ENCODE measurements at regions not wholly inside any gene's neighbourhood (a gene's known extent, or its start where the extent isn't known, plus 50 kb on each side); places are given as distances from the start of the nearest gene placed in this dataset.
"Not testable (repeated sequence)": the region's sequence is repeated elsewhere in the genome, so short reads cannot be mapped to it uniquely, and the experiment has no call there.

DNA sequence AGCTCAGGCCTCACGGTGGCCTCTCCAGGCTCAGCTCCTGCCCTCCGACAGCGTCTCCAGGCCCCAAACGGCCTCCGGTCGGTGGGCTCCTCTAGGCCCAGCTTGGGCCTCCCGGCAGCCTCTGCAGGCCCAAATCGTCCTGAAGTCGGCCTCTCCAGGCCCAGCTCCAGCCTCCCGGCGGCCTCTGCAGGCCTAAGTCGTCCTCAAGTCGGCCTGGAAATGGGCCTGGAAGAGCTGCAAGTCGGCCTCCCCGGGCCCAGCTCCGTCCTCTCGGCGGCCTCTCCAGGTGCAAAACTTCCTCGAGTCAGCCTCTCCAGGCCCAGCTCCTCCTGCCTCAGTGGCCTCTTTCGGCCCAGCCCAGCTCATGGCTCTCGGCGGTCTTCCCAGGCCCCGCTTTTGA is 156.2 kb upstream of the CDK13 start:
- H3K36me3 Mint-ChIP-seq (ENCODE audit: insufficient read depth in 1 of 3, low read depth in 3 of 3), result peaks cover 8 to 20% (median 11%) of the 10 kb centered on the region in 3 experiments
- not testable (repeated sequence) for H2AK5ac ChIP-seq (ENCODE audit: insufficient read length, low read length); DNase-seq; H3K23ac ChIP-seq (ENCODE audit: insufficient read length, low read depth, low read length); H2BK15ac ChIP-seq (ENCODE audit: low read depth, low read length); H3K27ac ChIP-seq (ENCODE audit: insufficient read length, low read depth, low read length); H2AFZ ChIP-seq (ENCODE audit: low read length); H2BK120ac ChIP-seq (ENCODE audit: low read depth, low read length, poor library complexity, severe bottlenecking); H3K9ac ChIP-seq (ENCODE audit: extremely low read depth, insufficient read length, low read length); H3K18ac ChIP-seq (ENCODE audit: insufficient read length, low read depth, low read length); H3K9me3 Mint-ChIP-seq; H2BK12ac ChIP-seq (ENCODE audit: insufficient read length, low read depth, low read length); H3K27me3 Mint-ChIP-seq (ENCODE audit: low read depth); H2BK20ac ChIP-seq (ENCODE audit: low read depth, low read length, poor library complexity, severe bottlenecking); H3K4me1 Mint-ChIP-seq; H3K4ac ChIP-seq (ENCODE audit: low read depth, low read length); H4K20me1 ChIP-seq (ENCODE audit: control insufficient read depth, insufficient read depth, insufficient read length); H3K9me3 ChIP-seq (ENCODE audit: control insufficient read depth, low read depth, low read length); H3K27me3 ChIP-seq (ENCODE audit: insufficient read depth, low read length); H4K5ac ChIP-seq (ENCODE audit: insufficient read length, low read depth, low read length); H4K91ac ChIP-seq (ENCODE audit: insufficient read length, low read depth, low read length); H3K4me3 Mint-ChIP-seq; H3K27ac Mint-ChIP-seq; H3K23me2 ChIP-seq (ENCODE audit: insufficient read length, low read depth, low read length, poor library complexity, severe bottlenecking); H4K8ac ChIP-seq (replicated peaks; ENCODE audit: insufficient read length, low read depth, low read length); H3K4me2 ChIP-seq (ENCODE audit: insufficient read depth, insufficient read length, low read length); H3K79me1 ChIP-seq (ENCODE audit: insufficient read depth, low read depth, low read length, poor library complexity, severe bottlenecking); H3K4me1 ChIP-seq (ENCODE audit: insufficient read depth, low read length); H3K14ac ChIP-seq (ENCODE audit: insufficient read depth, low read length); H3K79me2 ChIP-seq (ENCODE audit: insufficient read depth, low read length); H2BK5ac ChIP-seq (ENCODE audit: insufficient read length, low read length); H3T11ph ChIP-seq (ENCODE audit: low read length); H3K56ac ChIP-seq (ENCODE audit: insufficient read length, low read depth, low read length)
- WGBS (ENCODE audit: extremely low coverage, insufficient read length, low lambda C conversion rate), result no CpG with 5 or more reads among the region's 23 CpGs

DNA sequence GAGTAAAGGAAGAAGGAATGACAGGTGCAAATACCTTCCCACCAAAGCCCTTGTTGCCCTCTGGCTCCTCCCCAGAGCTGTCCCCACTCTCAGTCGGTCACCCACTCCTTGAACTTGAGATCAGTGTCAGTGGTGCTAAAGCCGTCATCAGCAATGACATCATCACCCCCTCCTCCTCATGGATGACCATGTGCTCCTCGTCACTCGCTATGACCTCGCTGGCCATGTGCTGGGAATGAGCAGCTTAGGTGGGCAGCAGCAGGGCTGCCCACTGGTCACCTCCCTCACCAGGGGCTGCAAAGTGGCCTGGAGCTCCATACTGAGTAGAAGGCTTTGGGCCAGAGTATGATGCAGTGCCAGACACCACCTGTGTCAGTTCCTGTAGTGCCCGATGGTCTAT is 153.1 kb upstream of the CDK13 start:
- H3T11ph ChIP-seq (ENCODE audit: low read length); H3K23ac ChIP-seq (ENCODE audit: insufficient read length, low read depth, low read length); H4K20me1 ChIP-seq (ENCODE audit: control insufficient read depth, insufficient read depth, insufficient read length); H4K91ac ChIP-seq (ENCODE audit: insufficient read length, low read depth, low read length); H3K9me3 ChIP-seq (ENCODE audit: control insufficient read depth, low read depth, low read length); H3K27ac Mint-ChIP-seq; H3K4me1 Mint-ChIP-seq; H3K9me3 Mint-ChIP-seq; H4K8ac ChIP-seq (replicated peaks; ENCODE audit: insufficient read length, low read depth, low read length); H3K4me1 ChIP-seq (ENCODE audit: insufficient read depth, low read length); H3K23me2 ChIP-seq (ENCODE audit: insufficient read length, low read depth, low read length, poor library complexity, severe bottlenecking); H2BK120ac ChIP-seq (ENCODE audit: low read depth, low read length, poor library complexity, severe bottlenecking); H2BK5ac ChIP-seq (ENCODE audit: insufficient read length, low read length); H3K9ac ChIP-seq (ENCODE audit: extremely low read depth, insufficient read length, low read length); H3K27me3 Mint-ChIP-seq (ENCODE audit: low read depth); H3K79me1 ChIP-seq (ENCODE audit: insufficient read depth, low read depth, low read length, poor library complexity, severe bottlenecking); DNase-seq; H3K27ac ChIP-seq (ENCODE audit: insufficient read length, low read depth, low read length); H3K18ac ChIP-seq (ENCODE audit: insufficient read length, low read depth, low read length); H3K56ac ChIP-seq (ENCODE audit: insufficient read length, low read depth, low read length); H2AK5ac ChIP-seq (ENCODE audit: insufficient read length, low read length); H3K27me3 ChIP-seq (ENCODE audit: insufficient read depth, low read length); H3K14ac ChIP-seq (ENCODE audit: insufficient read depth, low read length); H2BK20ac ChIP-seq (ENCODE audit: low read depth, low read length, poor library complexity, severe bottlenecking); H4K5ac ChIP-seq (ENCODE audit: insufficient read length, low read depth, low read length); H3K79me2 ChIP-seq (ENCODE audit: insufficient read depth, low read length); H2BK12ac ChIP-seq (ENCODE audit: insufficient read length, low read depth, low read length); H3K4me2 ChIP-seq (ENCODE audit: insufficient read depth, insufficient read length, low read length); H3K36me3 Mint-ChIP-seq (ENCODE audit: insufficient read depth in 1 of 3, low read depth in 3 of 3); H2AFZ ChIP-seq (ENCODE audit: low read length); H2BK15ac ChIP-seq (ENCODE audit: low read depth, low read length); H3K4me3 Mint-ChIP-seq; H3K4ac ChIP-seq (ENCODE audit: low read depth, low read length): not testable (repeated sequence)
- WGBS (ENCODE audit: extremely low coverage, insufficient read length, low lambda C conversion rate), result no CpG with 5 or more reads among the region's 6 CpGs
